Brain microvascular endothelial cell (primary cell): ENCODE measurements at regions not wholly inside any gene's neighbourhood (a gene's known extent, or its start where the extent isn't known, plus 50 kb on each side); places are given as distances from the start of the nearest gene placed in this dataset.

Source experiments
- DNase-seq: peaks from one replicate; pipeline ENCODE4 v3.0.0-alpha.2; 2020
- H3K27ac ChIP-seq: fragments of 250-450 bp; sonication (Bioruptor Pico); 2 replicates; pipeline ENCODE4 v1.5.1; 2020; ENCODE audit warnings: mild to moderate bottlenecking, moderate library complexity
- H3K27me3 ChIP-seq: fragments of 250-450 bp; sonication (Bioruptor Pico); replicated peaks from 2 replicates; pipeline ENCODE4 v1.5.1; 2020; ENCODE audit warnings: mild to moderate bottlenecking
- H3K36me3 ChIP-seq: fragments of 250-450 bp; sonication (Bioruptor Pico); replicated peaks from 2 replicates; pipeline ENCODE4 v1.5.1; 2020; ENCODE audit warnings: mild to moderate bottlenecking
- H3K4me3 ChIP-seq: 2 replicates; pipeline ENCODE4 v1.5.1; 2011; ENCODE audit warnings: low read depth, mild to moderate bottlenecking, control low read depth, low read length, moderate library complexity
- CTCF ChIP-seq: IDR thresholded peaks from 2 replicates; pipeline ENCODE4 v1.5.1; 2011; ENCODE audit warnings: low read depth, mild to moderate bottlenecking, moderate library complexity, low read length, control low read depth, inconsistent platforms; ENCODE audit errors: missing control alignments
- in situ Hi-C: cut with HindIII; loops from 2 replicates; pipeline ENCODE4 v1.10.0; 2017; ENCODE audit warnings: low sequenced_read_pairs, low pct_ligation_motif_present

- H3K36me3 ChIP-seq, result no peaks in the 10 kb centered on the region
- no peak overlapping the region for H3K27ac ChIP-seq
- DNase-seq, result no peak
- TF ChIP-seq CTCF, result no peak
- no peak overlapping the region for H3K4me3 ChIP-seq
- in situ Hi-C loops, result no loop called here
- no peaks in the 10 kb centered on the region for H3K27me3 ChIP-seq
These were observed 502.1 kb upstream of the FLRT2 start for GRCh38 chr14:85027681-85028370.

GRCh38 chr14:85037411-85037810, 492.5 kb upstream of the FLRT2 start:
- Histone ChIP-seq H3K27me3 (no peaks in the 10 kb centered on the region), H3K36me3 (no peaks in the 10 kb centered on the region), H3K4me3 (no peak overlapping the region), H3K27ac (no peak overlapping the region)
- no peak for TF ChIP-seq CTCF
- no peak for DNase-seq
- in situ Hi-C loops, result no loop called here

- in situ Hi-C loops, result no loop called here
- Histone ChIP-seq H3K27ac (no peak overlapping the region), H3K27me3 (no peaks in the 10 kb centered on the region), H3K4me3 (no peak overlapping the region), H3K36me3 (no peaks in the 10 kb centered on the region)
- TF ChIP-seq CTCF, result no peak
- DNase-seq, result no peak
These were observed 491.2 kb upstream of the FLRT2 start for GRCh38 chr14:85038526-85039352.

GRCh38 chr14:85039353-85039626, 490.7 kb upstream of the FLRT2 start:
- in situ Hi-C loops, result no loop called here
- Histone ChIP-seq H3K27me3 (no peaks in the 10 kb centered on the region), H3K36me3 (no peaks in the 10 kb centered on the region)

GRCh38 chr14:85040046-85040685, 489.8 kb upstream of the FLRT2 start:
- no peaks in the 10 kb centered on the region for H3K27me3 ChIP-seq
- no peak for DNase-seq
- no peak overlapping the region for H3K4me3 ChIP-seq
- no peak overlapping the region for H3K27ac ChIP-seq
- H3K36me3 ChIP-seq, result no peaks in the 10 kb centered on the region
- in situ Hi-C loops, result no loop called here
- no peak for TF ChIP-seq CTCF

More at GRCh38 chr14:85039353-85039626, 490.7 kb upstream of the FLRT2 start:
- H3K27ac ChIP-seq, result no peak overlapping the region
- no peak for TF ChIP-seq CTCF
- H3K4me3 ChIP-seq, result no peak overlapping the region
- DNase-seq, result no peak
